Endothelial cell of umbilical vein (primary cell): ENCODE measurements at regions not wholly inside any gene's neighbourhood (a gene's known extent, or its start where the extent isn't known, plus 50 kb on each side); places are given as distances from the start of the nearest gene placed in this dataset.

ENCODE experiments used
- BruUV-seq: library from RNA; stranded (reverse); fragments of 400-500 nt; replicated peaks from 2 replicates; lab custom pipeline; 2021; lab: Mats Ljungman, UMichigan
- CTCF ChIA-PET: fragments of 300-600, 350-600 bp; sonication (Branson Sonifier 250); formaldehyde crosslinking; loops from one replicate; lab custom pipeline; 2021; ENCODE audit warnings: antibody characterized with exemption, inconsistent platforms; lab: Charles Lee
- POLR2A ChIA-PET: fragments of 300-600, 350-600 bp; sonication (Branson Sonifier 250); formaldehyde crosslinking; loops from one replicate; lab custom pipeline; 2021; ENCODE audit warnings: antibody characterized with exemption, inconsistent platforms; lab: Charles Lee
- DNase-seq: peaks from one replicate; pipeline ENCODE4 v3.0.0-alpha.2; 2011; ENCODE audit warnings: low read depth, low spot score
- FAIRE-seq: peaks from 2 replicates; lab custom pipeline; 2011; peaks lifted over from hg19 to GRCh38; lab: Jason Lieb, UNC
- H2AFZ ChIP-seq: 2 replicates; pipeline ENCODE4 v1.6.0; 2012; ENCODE audit warnings: low read depth, low read length, control low read depth, inconsistent platforms
- H3K27ac ChIP-seq: 2 replicates; pipeline ENCODE4 v1.5.1; 2011; ENCODE audit warnings: low read depth, mild to moderate bottlenecking, control low read depth, low read length, moderate library complexity; ENCODE audit not compliant: insufficient read depth
- H3K27me3 ChIP-seq, 2 experiments: 2 replicates each; pipeline versions ENCODE4 v1.6.0 to v1.6.1; 2011; ENCODE audit warnings: low read length in 2 of 2, mixed read lengths in 1 of 2; ENCODE audit not compliant: control insufficient read depth in 2 of 2, insufficient read depth in 2 of 2
- H3K36me3 ChIP-seq, 2 experiments: 2 replicates in 1 of 2; 3 replicates in 1 of 2; pipeline ENCODE4 v1.5.1; 2011; ENCODE audit warnings: low read length in 2 of 2, mild to moderate bottlenecking in 1 of 2, moderate library complexity in 1 of 2; ENCODE audit not compliant: control insufficient read depth in 2 of 2, insufficient read depth in 2 of 2; ENCODE audit errors: extremely low read depth in 1 of 2
- H3K4me1 ChIP-seq: 3 replicates; pipeline ENCODE4 v1.5.1; 2011; ENCODE audit warnings: mild to moderate bottlenecking, low read length; ENCODE audit not compliant: control insufficient read depth, insufficient read depth; ENCODE audit errors: extremely low read depth
- H3K4me2 ChIP-seq: 2 replicates; pipeline ENCODE4 v1.6.1; 2011; ENCODE audit warnings: low read length, control low read depth, mixed read lengths; ENCODE audit not compliant: insufficient read depth
- H3K4me3 ChIP-seq, 3 experiments: fragments of 200-600 bp in 1 of 3; sonication (generic), shearing (Covaris generic) in 1 of 3; replicated peaks in 1 of 3; 2 replicates each; pipeline ENCODE4 v1.5.1; 2011 to 2016; ENCODE audit warnings: control low read depth in 3 of 3, low read length in 3 of 3, mild to moderate bottlenecking in 2 of 3, inconsistent platforms in 1 of 3, low read depth in 1 of 3, moderate library complexity in 1 of 3; ENCODE audit not compliant: insufficient read depth in 1 of 3
- H3K79me2 ChIP-seq: 2 replicates; pipeline ENCODE4 v1.6.0; 2012; ENCODE audit warnings: low read length, inconsistent platforms; ENCODE audit not compliant: control insufficient read depth, insufficient read depth
- H3K9ac ChIP-seq: replicated peaks from 2 replicates; pipeline ENCODE3; 2011; ENCODE audit warnings: low read length, control low read depth; ENCODE audit not compliant: insufficient read depth; ENCODE audit errors: extremely low read depth
- H3K9me1 ChIP-seq: replicated peaks from 3 replicates; pipeline ENCODE4 v1.6.0; 2011; ENCODE audit warnings: mild to moderate bottlenecking, low read length; ENCODE audit not compliant: control insufficient read depth, insufficient read depth; ENCODE audit errors: extremely low read depth
- H3K9me3 ChIP-seq: replicated peaks from 2 replicates; pipeline ENCODE4 v1.5.1; 2012; ENCODE audit warnings: low read length, inconsistent platforms; ENCODE audit not compliant: control insufficient read depth, insufficient read depth
- H4K20me1 ChIP-seq: replicated peaks from 2 replicates; pipeline ENCODE3; 2011; ENCODE audit warnings: mild to moderate bottlenecking, low read length; ENCODE audit not compliant: control insufficient read depth, insufficient read depth; ENCODE audit errors: extremely low read depth
- CTCF ChIP-seq, 2 donors: IDR thresholded peaks; 1 replicate in 1 of 2; 2 replicates in 1 of 2; pipeline ENCODE4 v1.5.1; 2011; ENCODE audit warnings: low read length in 2 of 2, mild to moderate bottlenecking in 2 of 2, moderate library complexity in 2 of 2, control low read depth in 1 of 2, inconsistent platforms in 1 of 2, low read depth in 1 of 2; ENCODE audit not compliant: insufficient read depth in 1 of 2; ENCODE audit errors: extremely low read depth in 1 of 2
- EZH2 ChIP-seq: IDR thresholded peaks from 2 replicates; pipeline ENCODE4 v1.6.1; 2012; ENCODE audit warnings: borderline replicate concordance, low read depth, mild to moderate bottlenecking, moderate library complexity, low read length, inconsistent platforms; ENCODE audit not compliant: severe bottlenecking
- FOS ChIP-seq: IDR thresholded peaks from 2 replicates; pipeline ENCODE4 v1.6.1; 2011; ENCODE audit warnings: mild to moderate bottlenecking, low read length, moderate library complexity, borderline replicate concordance; ENCODE audit not compliant: insufficient read depth
- GATA2 ChIP-seq: IDR thresholded peaks from 2 replicates; pipeline ENCODE4 v1.7.0; 2011; ENCODE audit warnings: low read depth, mild to moderate bottlenecking, moderate library complexity, mixed read lengths, low read length; ENCODE audit not compliant: insufficient read length, insufficient read depth
- JUN ChIP-seq: IDR thresholded peaks from 2 replicates; pipeline ENCODE4 v1.6.1; 2011; ENCODE audit warnings: borderline replicate concordance, low read depth; ENCODE audit not compliant: insufficient read length, insufficient read depth
- MYC ChIP-seq: IDR thresholded peaks from one replicate; pipeline ENCODE4 v1.6.1; 2011; ENCODE audit warnings: mild to moderate bottlenecking, low read depth, low read length
- POLR2A ChIP-seq: IDR thresholded peaks from 2 replicates; pipeline ENCODE4 v1.6.1; 2012; ENCODE audit warnings: low read depth, mild to moderate bottlenecking, control low read depth, low read length
- POLR2AphosphoS5 ChIP-seq: IDR thresholded peaks from 2 replicates; pipeline ENCODE4 v1.6.1; 2012; ENCODE audit warnings: low read depth, mild to moderate bottlenecking, control low read depth, low read length, moderate library complexity; ENCODE audit not compliant: insufficient read depth
- dilution Hi-C: fragments of 300-500 bp; cut with MboI; formaldehyde crosslinking; loops from one replicate; pipeline ENCODE4 v1.15.0; 2019; ENCODE audit warnings: low sequenced_read_pairs; ENCODE audit not compliant: extremely low pct_ligation_motif_present
- intact Hi-C: fragments of 100-400 bp; cut with micrococcal nuclease; formaldehyde crosslinking; loops from one replicate; pipeline ENCODE4 v1.10.0; 2022

GRCh38 chr13:106299621-106300020 is 235.8 kb downstream of the EFNB2 start:
- Histone ChIP-seq H3K9ac (no peak overlapping the region), H4K20me1 (no peaks in the 10 kb centered on the region), H3K4me1 (no peaks in the 10 kb centered on the region), H3K9me1 (no peaks in the 10 kb centered on the region), H3K9me3 (no peaks in the 10 kb centered on the region), H3K36me3 (no peaks in the 10 kb centered on the region), H2AFZ (no peak overlapping the region), H3K4me3 (no peak overlapping the region), H3K79me2 (no peaks in the 10 kb centered on the region), H3K4me2 (no peak overlapping the region), H3K27ac (no peak overlapping the region), H3K27me3 (no peaks in the 10 kb centered on the region)
- intact Hi-C loops (no loop called here), dilution Hi-C loops (no loop called here)
- ChIA-PET POLR2A (no interaction called here), CTCF (no interaction called here)
- BruUV-seq, result no TSS peak
- no peak for FAIRE-seq
- DNase-seq, result no peak
- TF ChIP-seq EZH2 (no peak), CTCF (IDR thresholded peaks at IDR 0.05; ENCODE audit: extremely low read depth in 1 of 2, insufficient read depth in 1 of 2, low read depth in 1 of 2, low read length in 2 of 2) (no peak), MYC (no peak), POLR2A (no peak), GATA2 (no peak), POLR2AphosphoS5 (no peak), FOS (no peak), JUN (no peak)
